GM12878 (cell line): ENCODE measurements at regions not wholly inside any gene's neighbourhood (a gene's known extent, or its start where the extent isn't known, plus 50 kb on each side); places are given as distances from the start of the nearest gene placed in this dataset.

Source experiments
- ATAC-seq: fragments of 200-7000 bp; cut with Tn5 transposase; 3 replicates; pipeline ENCODE4 v1.9.1; 2020; ENCODE audit warnings: mild to moderate bottlenecking, moderate library complexity
- BruUV-seq: library from RNA; stranded (reverse); fragments of 400-500 nt; replicated peaks from 2 replicates; lab custom pipeline; 2021; lab: Mats Ljungman, UMichigan
- CTCF ChIA-PET: fragments of 300-600 bp; sonication (Branson Sonifier 250); formaldehyde crosslinking; extraction: SDS; loops from one replicate; lab custom pipeline; 2021; ENCODE audit warnings: inconsistent platforms; lab: Yijun Ruan, JAX
- POLR2A ChIA-PET: fragments of 350-600 bp; formaldehyde crosslinking; extraction: SDS; loops from one replicate; lab custom pipeline; 2021; ENCODE audit warnings: inconsistent platforms; lab: Charles Lee
- RAD21 ChIA-PET: fragments of 300-600 bp; sonication (Branson Sonifier 250); formaldehyde crosslinking; loops from one replicate; lab custom pipeline; 2023; ENCODE audit warnings: antibody characterized with exemption; ENCODE audit not compliant: unreplicated experiment; lab: Charles Lee
- SMC1A ChIA-PET: fragments of 300-600 bp; sonication (Branson Sonifier 250); formaldehyde crosslinking; loops from one replicate; lab custom pipeline; 2023; ENCODE audit not compliant: unreplicated experiment, uncharacterized antibody; lab: Charles Lee
- DNase-seq: peaks from one replicate; pipeline ENCODE4 v3.0.0-alpha.2; 2011; ENCODE audit warnings: low read depth, low spot score
- FAIRE-seq: peaks from 3 replicates; lab custom pipeline; 2011; peaks lifted over from hg19 to GRCh38; lab: Jason Lieb, UNC
- H2AFZ ChIP-seq: 2 replicates; pipeline ENCODE4 v1.6.0; 2011; ENCODE audit warnings: low read depth, low read length, control low read depth; ENCODE audit not compliant: control insufficient read depth
- H3K27ac ChIP-seq: 2 replicates; pipeline ENCODE4 v1.5.1; 2011; ENCODE audit warnings: control low read depth; ENCODE audit not compliant: control insufficient read depth, insufficient read depth
- H3K27me3 ChIP-seq, 2 experiments: replicated peaks in 1 of 2; 2 replicates each; pipeline versions ENCODE4 v1.6.0 to v1.6.1; 2011; ENCODE audit warnings: low read length in 1 of 2; ENCODE audit not compliant: control insufficient read depth in 2 of 2, insufficient read depth in 2 of 2
- H3K36me3 ChIP-seq, 2 experiments: 2 replicates each; pipeline ENCODE4 v1.5.1; 2011; ENCODE audit warnings: low read length in 1 of 2; ENCODE audit not compliant: control insufficient read depth in 2 of 2, insufficient read depth in 2 of 2
- H3K4me1 ChIP-seq: 2 replicates; pipeline ENCODE4 v1.6.1; 2011; ENCODE audit warnings: mild to moderate bottlenecking, low read length, moderate library complexity, mixed read lengths; ENCODE audit not compliant: control insufficient read depth, insufficient read depth
- H3K4me2 ChIP-seq: 2 replicates; pipeline ENCODE4 v1.6.0; 2011; ENCODE audit warnings: control low read depth; ENCODE audit not compliant: control insufficient read depth, insufficient read depth
- H3K4me3 ChIP-seq: fragments of 200-600 bp; sonication (generic); 2 replicates; pipeline ENCODE4 v1.5.1; 2016
- H3K79me2 ChIP-seq: 2 replicates; pipeline ENCODE4 v1.6.0; 2011; ENCODE audit warnings: low read length; ENCODE audit not compliant: control insufficient read depth, insufficient read depth
- H3K9ac ChIP-seq: 2 replicates; pipeline ENCODE4 v1.8.0; 2011; ENCODE audit warnings: low read length, control low read depth, mixed read lengths; ENCODE audit not compliant: control insufficient read depth, insufficient read depth
- H3K9me3 ChIP-seq: replicated peaks from 3 replicates; pipeline ENCODE4 v1.5.1; 2011; ENCODE audit warnings: mild to moderate bottlenecking, low read length; ENCODE audit not compliant: control insufficient read depth, insufficient read depth
- H4K20me1 ChIP-seq: 2 replicates; pipeline ENCODE4 v1.6.0; 2011; ENCODE audit not compliant: control insufficient read depth, insufficient read depth
- ASH2L ChIP-seq: fragments of 300-600, 200-600 bp; sonication (generic); IDR thresholded peaks from 2 replicates; pipeline ENCODE4 v1.6.1; 2017; ENCODE audit warnings: low read depth, mild to moderate bottlenecking, borderline replicate concordance
- ATF7 ChIP-seq: fragments of 450-650 bp; IDR thresholded peaks from 2 replicates; pipeline ENCODE4 v1.6.1; 2016; ENCODE audit warnings: low read depth, mild to moderate bottlenecking
- CREB1 ChIP-seq: IDR thresholded peaks from 2 replicates; pipeline ENCODE4 v1.6.1; 2012; ENCODE audit warnings: low read depth, mild to moderate bottlenecking, inconsistent platforms
- KDM1A ChIP-seq: fragments of 200-600 bp; sonication (generic); IDR thresholded peaks from 2 replicates; pipeline ENCODE4 v1.6.1; 2016; ENCODE audit warnings: borderline replicate concordance
- KLF5 ChIP-seq: fragments of 450-650 bp; IDR thresholded peaks from 2 replicates; pipeline ENCODE4 v1.6.1; 2014; ENCODE audit warnings: mild to moderate bottlenecking; ENCODE audit not compliant: partially characterized antibody
- MYB ChIP-seq: fragments of 150-350 bp; IDR thresholded peaks from 2 replicates; pipeline ENCODE4 v1.6.1; 2014; ENCODE audit warnings: mild to moderate bottlenecking, low read depth, low read length, borderline replicate concordance
- POU2F2 ChIP-seq: IDR thresholded peaks from 3 replicates; pipeline ENCODE4 v1.6.1; 2011; ENCODE audit warnings: low read depth, mild to moderate bottlenecking, low read length, borderline replicate concordance
- RFX5 ChIP-seq: IDR thresholded peaks from 2 replicates; pipeline ENCODE4 v1.6.1; 2011; ENCODE audit warnings: low read depth, low read length, improper control_type of control experiment
- SIX5 ChIP-seq: IDR thresholded peaks from 2 replicates; pipeline ENCODE4 v1.6.1; 2011; ENCODE audit warnings: mild to moderate bottlenecking, low read depth, low read length, moderate library complexity; ENCODE audit not compliant: severe bottlenecking
- SP1 ChIP-seq: IDR thresholded peaks from one replicate; pipeline ENCODE4 v1.6.1; 2011; ENCODE audit warnings: low read depth, low read length
- SREBF2 ChIP-seq: IDR thresholded peaks from 2 replicates; pipeline ENCODE4 v1.6.1; 2012; ENCODE audit warnings: mild to moderate bottlenecking, low read length
- SUZ12 ChIP-seq: fragments of 200-600 bp; sonication (generic); IDR thresholded peaks from one replicate; pipeline ENCODE4 v1.6.1; 2018; ENCODE audit warnings: antibody characterized with exemption, mild to moderate bottlenecking; ENCODE audit not compliant: unreplicated experiment
- YBX1 ChIP-seq: fragments of 450-650 bp; IDR thresholded peaks from 2 replicates; pipeline ENCODE4 v1.6.1; 2016; ENCODE audit warnings: antibody characterized with exemption
- ZNF274 ChIP-seq: IDR thresholded peaks from one replicate; pipeline ENCODE4 v1.8.0; 2011; ENCODE audit not compliant: insufficient read length, insufficient read depth
- ZNF384 ChIP-seq: IDR thresholded peaks from 2 replicates; pipeline ENCODE4 v1.6.1; 2012; ENCODE audit warnings: low read depth, mild to moderate bottlenecking, low read length, improper control_type of control experiment, borderline replicate concordance
- WGBS: methylation state at CpG from one replicate; pipeline ENCODE4 v1.1.6; 2016; ENCODE audit warnings: low lambda C conversion rate; ENCODE audit not compliant: insufficient replicate concordance, insufficient coverage; ENCODE audit errors: missing lambda C conversion rate; 5-methylcytosine and 5-hydroxymethylcytosine counted together
- in situ Hi-C: fragments of 300-500 bp; cut with MboI; formaldehyde crosslinking; loops from 9 replicates; pipeline ENCODE4 v1.14.3; 2018; ENCODE audit warnings: mixed read lengths
- intact Hi-C: fragments of 100-400 bp; cut with micrococcal nuclease; formaldehyde crosslinking; loops from one replicate; pipeline ENCODE4 v1.14.2; 2022; ENCODE audit not compliant: unreplicated experiment
- TF ChIP-seq, protein P1 (sequence below): fragments of 450-650 bp; formaldehyde crosslinking; IDR thresholded peaks from 2 replicates; pipeline ENCODE4 v1.4.0; 2022; ENCODE audit warnings: mild to moderate bottlenecking, moderate library complexity
- TF ChIP-seq, protein P2 (sequence below): fragments of 450-650 bp; IDR thresholded peaks from 2 replicates; pipeline ENCODE4 v1.6.1; 2018; ENCODE audit warnings: borderline replicate concordance, mild to moderate bottlenecking; ENCODE audit not compliant: partially characterized antibody

DNA sequence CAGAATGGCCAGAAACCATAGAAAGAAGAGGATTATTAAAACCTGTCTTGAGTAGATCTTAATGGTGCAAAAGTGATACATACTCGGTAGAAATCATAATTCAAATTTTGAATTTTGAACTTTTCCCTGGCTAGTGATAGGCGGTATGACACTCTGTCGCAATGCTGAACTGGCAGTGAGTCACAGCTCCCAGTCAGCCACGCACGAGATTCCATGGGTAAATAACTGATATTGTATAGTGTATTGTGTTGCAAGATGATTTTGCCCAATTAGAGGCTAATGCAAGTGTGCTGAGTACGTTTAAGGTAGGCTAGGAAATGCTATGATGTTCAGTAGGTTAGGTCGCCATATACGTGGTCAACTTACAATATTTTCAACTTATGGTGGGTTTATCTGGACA is 207.0 kb downstream of the SIPA1L2 start:
- ChIA-PET RAD21 (no interaction called here), SMC1A (no interaction called here), CTCF (interaction anchor here (0.8 to 1.3 kb wide), 2 partner anchors 12 to 23 kb away, joined by 3 read pairs; no protein-coding TSS in a partner anchor)
- Histone ChIP-seq H3K4me2 (no peak overlapping the region), H3K9ac (no peak overlapping the region), H3K27me3 (no peaks in the 10 kb centered on the region), H3K79me2 (no peaks in the 10 kb centered on the region), H3K4me3 (no peak overlapping the region), H3K9me3 (no peaks in the 10 kb centered on the region), H3K4me1 (no peaks in the 10 kb centered on the region), H2AFZ (no peak overlapping the region), H3K36me3 (no peaks in the 10 kb centered on the region), H3K27ac (no peak overlapping the region)
- DNase-seq (no peak), FAIRE-seq (no peak), ATAC-seq (no peak)
- intact Hi-C loops: no loop called here
- no TSS peak for BruUV-seq
- TF ChIP-seq POU2F2 (no peak), ZNF274 (no peak), YBX1 (no peak), SP1 (no peak), SREBF2 (no peak), SIX5 (no peak), KDM1A (no peak), ASH2L (no peak), ATF7 (no peak), SUZ12 (no peak), KLF5 (no peak), RFX5 (no peak), CREB1 (no peak), ZNF384 (no peak), MYB (no peak)
- TF ChIP-seq, protein P1, sequence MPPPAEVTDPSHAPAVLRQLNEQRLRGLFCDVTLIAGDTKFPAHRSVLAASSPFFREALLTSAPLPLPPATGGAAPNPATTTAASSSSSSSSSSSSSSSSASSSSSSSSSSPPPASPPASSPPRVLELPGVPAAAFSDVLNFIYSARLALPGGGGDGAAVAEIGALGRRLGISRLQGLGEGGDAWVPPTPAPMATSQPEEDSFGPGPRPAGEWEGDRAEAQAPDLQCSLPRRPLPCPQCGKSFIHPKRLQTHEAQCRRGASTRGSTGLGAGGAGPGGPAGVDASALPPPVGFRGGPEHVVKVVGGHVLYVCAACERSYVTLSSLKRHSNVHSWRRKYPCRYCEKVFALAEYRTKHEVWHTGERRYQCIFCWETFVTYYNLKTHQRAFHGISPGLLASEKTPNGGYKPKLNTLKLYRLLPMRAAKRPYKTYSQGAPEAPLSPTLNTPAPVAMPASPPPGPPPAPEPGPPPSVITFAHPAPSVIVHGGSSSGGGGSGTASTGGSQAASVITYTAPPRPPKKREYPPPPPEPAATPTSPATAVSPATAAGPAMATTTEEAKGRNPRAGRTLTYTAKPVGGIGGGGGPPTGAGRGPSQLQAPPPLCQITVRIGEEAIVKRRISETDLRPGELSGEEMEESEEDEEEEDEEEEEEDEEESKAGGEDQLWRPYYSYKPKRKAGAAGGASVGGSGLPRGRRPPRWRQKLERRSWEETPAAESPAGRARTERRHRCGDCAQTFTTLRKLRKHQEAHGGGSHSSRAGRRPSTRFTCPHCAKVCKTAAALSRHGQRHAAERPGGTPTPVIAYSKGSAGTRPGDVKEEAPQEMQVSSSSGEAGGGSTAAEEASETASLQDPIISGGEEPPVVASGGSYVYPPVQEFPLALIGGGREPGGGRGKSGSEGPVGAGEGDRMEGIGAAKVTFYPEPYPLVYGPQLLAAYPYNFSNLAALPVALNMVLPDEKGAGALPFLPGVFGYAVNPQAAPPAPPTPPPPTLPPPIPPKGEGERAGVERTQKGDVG: no peak
- TF ChIP-seq, protein P2, sequence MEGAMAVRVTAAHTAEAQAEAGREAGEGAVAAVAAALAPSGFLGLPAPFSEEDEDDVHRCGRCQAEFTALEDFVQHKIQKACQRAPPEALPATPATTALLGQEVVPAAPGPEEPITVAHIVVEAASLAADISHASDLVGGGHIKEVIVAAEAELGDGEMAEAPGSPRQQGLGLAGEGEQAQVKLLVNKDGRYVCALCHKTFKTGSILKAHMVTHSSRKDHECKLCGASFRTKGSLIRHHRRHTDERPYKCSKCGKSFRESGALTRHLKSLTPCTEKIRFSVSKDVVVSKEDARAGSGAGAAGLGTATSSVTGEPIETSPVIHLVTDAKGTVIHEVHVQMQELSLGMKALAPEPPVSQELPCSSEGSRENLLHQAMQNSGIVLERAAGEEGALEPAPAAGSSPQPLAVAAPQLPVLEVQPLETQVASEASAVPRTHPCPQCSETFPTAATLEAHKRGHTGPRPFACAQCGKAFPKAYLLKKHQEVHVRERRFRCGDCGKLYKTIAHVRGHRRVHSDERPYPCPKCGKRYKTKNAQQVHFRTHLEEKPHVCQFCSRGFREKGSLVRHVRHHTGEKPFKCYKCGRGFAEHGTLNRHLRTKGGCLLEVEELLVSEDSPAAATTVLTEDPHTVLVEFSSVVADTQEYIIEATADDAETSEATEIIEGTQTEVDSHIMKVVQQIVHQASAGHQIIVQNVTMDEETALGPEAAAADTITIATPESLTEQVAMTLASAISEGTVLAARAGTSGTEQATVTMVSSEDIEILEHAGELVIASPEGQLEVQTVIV: no peak
- TF ChIP-seq, all 136 proteins: peak for 0
- no peaks in the 10 kb centered on the region for H4K20me1 ChIP-seq
- in situ Hi-C loops: no loop called here
- POLR2A ChIA-PET: no interaction called here
- WGBS: 29% methylated on average over 8 of the region's 8 CpGs
